GM18867 (cell line): ENCODE measurements at regions not wholly inside any gene's neighbourhood (a gene's known extent, or its start where the extent isn't known, plus 50 kb on each side); places are given as distances from the start of the nearest gene placed in this dataset.
"Not testable (repeated sequence)": the region's sequence is repeated elsewhere in the genome, so short reads cannot be mapped to it uniquely, and the experiment has no call there.

Experiments
- ATAC-seq: cut with Tn5 transposase; IDR thresholded peaks from one replicate; pipeline ENCODE4 v1.9.1; 2021; ENCODE audit warnings: mild to moderate bottlenecking, moderate library complexity; ENCODE audit not compliant: unreplicated experiment

- ATAC-seq, result no peak
Measured at GRCh38 chr5:82720213-82721086, 356.7 kb downstream of the TMEM167A start.

- ATAC-seq, result peak; percentile 85
Measured at GRCh38 chr5:82719368-82719767, 357.8 kb downstream of the TMEM167A start.

- no peak for ATAC-seq
Measured at GRCh38 chr5:82717738-82718137, 359.5 kb downstream of the TMEM167A start.

GRCh38 chr5:82714732-82715131 lies 362.5 kb downstream of the TMEM167A start:
- ATAC-seq, result not testable (repeated sequence)

GRCh38 chr5:82713811-82714210 lies 363.4 kb downstream of the TMEM167A start:
- no peak for ATAC-seq

- no peak for ATAC-seq
Measured at GRCh38 chr5:82707741-82708140, 369.5 kb downstream of the TMEM167A start.

- no peak for ATAC-seq
Measured at GRCh38 chr5:82704381-82704780, 372.8 kb downstream of the TMEM167A start.

GRCh38 chr5:82702046-82702445 lies 375.1 kb downstream of the TMEM167A start:
- no peak for ATAC-seq

- ATAC-seq, result no peak
Measured at GRCh38 chr5:82699737-82700136, 377.5 kb downstream of the TMEM167A start.

GRCh38 chr5:82698026-82698425 lies 379.2 kb downstream of the TMEM167A start:
- no peak for ATAC-seq

GRCh38 chr5:82694711-82695285 lies 382.4 kb downstream of the TMEM167A start:
- no peak for ATAC-seq

GRCh38 chr5:82692826-82693225 lies 384.4 kb downstream of the TMEM167A start:
- no peak for ATAC-seq

- no peak for ATAC-seq
Measured at GRCh38 chr5:82684659-82685058, 392.5 kb downstream of the TMEM167A start.

- ATAC-seq, result no peak
Measured at GRCh38 chr5:82684165-82684564, 393.0 kb downstream of the TMEM167A start.

GRCh38 chr5:82679660-82680059 lies 397.5 kb downstream of the TMEM167A start:
- ATAC-seq, result no peak

- peak; percentile 85 for ATAC-seq
Measured at GRCh38 chr5:82676661-82677060, 398.5 kb upstream of the RPS23 start.

GRCh38 chr5:82674671-82675070 lies 396.5 kb upstream of the RPS23 start:
- ATAC-seq, result no peak

- ATAC-seq, result no peak
Measured at GRCh38 chr5:82673057-82673809, 395.1 kb upstream of the RPS23 start.

GRCh38 chr5:82670692-82671091 lies 392.5 kb upstream of the RPS23 start:
- no peak for ATAC-seq

GRCh38 chr5:82669720-82670119 lies 391.6 kb upstream of the RPS23 start:
- ATAC-seq, result no peak

GRCh38 chr5:82666312-82666711 lies 388.2 kb upstream of the RPS23 start:
- no peak for ATAC-seq

- no peak for ATAC-seq
Measured at GRCh38 chr5:82664732-82665131, 386.6 kb upstream of the RPS23 start.
